ENCODE measurements at regions not wholly inside any gene's neighbourhood (a gene's known extent, or its start where the extent isn't known, plus 50 kb on each side); places are given as distances from the start of the nearest gene placed in this dataset.

DNA sequence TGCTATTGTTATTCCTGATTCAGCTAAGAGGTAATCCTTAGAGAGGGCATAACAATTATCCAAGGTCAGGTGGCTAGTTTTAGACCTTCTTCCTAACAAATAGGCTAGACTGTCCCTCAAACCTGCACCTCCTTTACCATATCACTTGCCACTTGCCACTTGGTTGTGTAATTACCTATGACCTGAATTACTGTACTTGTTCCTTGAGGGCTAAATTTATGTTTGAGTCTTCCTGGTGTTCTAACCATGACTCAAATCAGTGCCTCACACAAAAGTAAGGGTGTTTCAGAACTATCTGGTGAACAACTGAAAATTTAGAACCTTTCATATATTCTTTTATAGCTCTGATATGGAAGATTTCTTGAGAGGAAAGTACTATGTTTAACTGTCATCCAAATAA lies 365.8 kb upstream of the SEMA6D start:
- no peak for DNase-seq

DNA sequence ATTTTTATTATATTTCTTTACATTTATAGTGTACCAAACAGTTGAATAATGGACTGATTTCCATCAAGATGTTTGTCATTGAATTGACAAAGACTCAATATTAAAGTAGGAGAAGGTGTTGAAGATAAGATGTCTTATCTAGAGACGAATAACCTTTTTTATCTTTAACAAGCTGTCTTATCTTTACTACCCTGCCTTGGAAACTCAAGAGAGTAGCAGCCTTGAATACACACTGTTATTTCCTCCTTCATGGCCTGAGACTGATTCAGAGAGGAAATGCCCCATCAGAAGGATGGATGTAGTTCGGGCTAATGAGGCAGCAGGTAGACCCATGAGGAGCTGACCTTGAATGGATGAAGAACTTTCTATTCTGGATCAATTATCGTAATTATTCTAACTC lies 365.1 kb upstream of the SEMA6D start:
- no peak for DNase-seq

DNA sequence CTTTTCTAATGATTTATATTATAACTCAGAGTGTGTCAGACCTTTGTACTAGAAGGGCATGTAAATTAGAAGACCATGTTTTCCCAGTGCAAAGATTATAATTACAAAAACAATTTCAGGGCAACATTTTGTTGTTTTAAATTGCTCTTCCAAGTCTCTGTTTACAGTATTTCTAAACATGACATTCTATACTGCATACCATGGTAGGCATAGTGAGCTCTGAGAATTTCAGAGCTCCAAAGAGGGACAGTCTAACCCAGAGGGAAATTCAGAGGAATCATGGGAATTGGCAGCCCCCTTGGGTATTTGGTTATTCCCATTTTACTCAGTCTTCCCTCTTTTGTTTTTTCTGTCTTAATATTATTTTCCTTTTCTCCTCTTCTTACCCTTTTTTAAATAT lies 361.5 kb upstream of the SEMA6D start:
- DNase-seq = no peak

DNA sequence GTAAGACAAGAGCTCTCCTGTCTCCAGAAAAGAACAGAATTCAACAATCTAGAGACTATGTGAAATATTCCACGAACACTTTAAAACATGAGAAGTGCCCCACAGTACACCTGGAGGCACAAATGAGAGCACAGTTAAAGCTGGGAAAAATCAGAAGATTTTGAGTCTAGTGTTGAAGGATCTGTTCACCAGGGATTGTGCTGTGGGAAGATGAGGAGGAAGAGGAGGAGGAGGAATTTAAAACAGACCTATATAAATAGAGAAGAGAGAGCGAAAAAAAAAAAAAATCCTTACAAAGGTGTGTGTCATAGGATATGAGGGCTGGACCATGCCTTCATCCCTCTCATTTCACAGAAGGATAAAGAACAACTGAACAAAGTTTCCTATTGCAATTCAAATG lies 361.0 kb upstream of the SEMA6D start:
- no peak for DNase-seq

DNA sequence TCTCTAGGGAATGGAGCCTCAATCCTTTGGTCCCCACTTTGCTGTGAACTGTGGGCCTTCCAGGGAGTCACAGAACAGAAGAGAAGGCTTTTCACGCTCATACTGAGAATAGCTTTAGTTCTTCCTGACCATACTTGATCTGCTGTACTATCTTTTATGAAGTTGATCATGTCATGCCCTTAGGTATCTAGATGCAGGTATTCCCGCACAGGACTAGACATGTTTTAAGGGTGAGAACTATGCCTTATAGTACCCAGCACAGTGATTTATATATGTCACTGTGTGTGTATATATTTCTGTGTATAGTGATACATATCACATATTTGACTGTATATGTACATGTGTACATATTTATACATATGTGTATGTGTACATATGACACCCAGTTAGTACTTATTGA lies 358.4 kb upstream of the SEMA6D start:
- DNase-seq = no peak

DNA sequence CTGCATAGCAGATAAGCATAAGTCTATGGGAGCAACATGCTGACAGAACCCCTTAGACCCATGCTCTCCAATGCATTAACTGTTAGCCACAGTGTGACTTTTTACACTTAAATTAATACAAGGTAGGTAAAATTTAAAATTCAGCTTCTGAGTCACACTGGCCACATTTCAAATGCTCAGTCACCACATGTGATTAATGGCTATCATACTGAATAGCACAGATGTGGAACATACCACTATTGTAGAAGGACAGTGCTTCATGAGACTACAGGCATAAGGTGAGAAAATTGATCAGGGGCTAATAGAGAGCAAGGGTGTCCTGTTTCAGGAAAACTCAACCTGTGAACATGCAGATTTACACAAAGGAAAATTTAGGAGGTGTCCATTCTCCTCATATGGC lies 357.0 kb upstream of the SEMA6D start:
- DNase-seq = no peak

DNA sequence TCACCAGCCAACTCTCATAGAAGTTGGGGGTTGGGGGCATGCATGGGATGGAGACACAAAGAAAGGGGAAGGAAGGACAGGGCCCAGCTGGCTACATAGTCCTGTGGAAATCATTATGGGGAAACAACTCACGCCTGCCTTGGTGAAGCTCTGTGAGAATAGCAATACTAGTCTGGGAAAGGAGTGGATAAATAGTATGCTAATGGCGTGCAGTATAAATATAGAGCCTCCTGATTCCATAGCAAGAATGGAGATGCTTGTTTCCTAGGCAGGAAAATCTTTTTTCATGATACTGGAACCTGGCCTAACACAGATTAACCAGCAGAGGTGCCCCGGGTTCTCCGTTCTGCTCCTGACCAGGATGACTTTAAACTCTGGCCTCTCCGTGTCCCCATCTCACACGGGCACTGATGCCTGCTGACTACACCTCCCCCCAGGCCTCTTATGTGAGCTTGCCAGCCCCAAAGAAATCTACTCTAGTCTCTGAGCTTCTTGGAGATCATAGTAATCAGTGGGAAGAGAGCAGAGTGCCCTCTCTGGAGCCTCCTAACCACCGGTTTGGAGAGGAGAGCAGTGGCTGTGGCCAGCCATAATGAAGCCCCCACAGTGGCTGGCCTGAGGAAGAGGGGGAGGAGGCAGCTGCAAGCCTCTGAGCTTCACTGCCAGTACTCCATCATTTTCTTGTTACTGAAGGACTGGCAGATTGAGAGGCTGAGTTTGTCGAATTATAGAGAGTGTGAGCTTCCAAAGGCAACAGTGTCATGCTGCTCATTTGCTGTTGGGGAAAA lies 355.0 kb upstream of the SEMA6D start:
- DNase-seq = peak; percentile 13

DNA sequence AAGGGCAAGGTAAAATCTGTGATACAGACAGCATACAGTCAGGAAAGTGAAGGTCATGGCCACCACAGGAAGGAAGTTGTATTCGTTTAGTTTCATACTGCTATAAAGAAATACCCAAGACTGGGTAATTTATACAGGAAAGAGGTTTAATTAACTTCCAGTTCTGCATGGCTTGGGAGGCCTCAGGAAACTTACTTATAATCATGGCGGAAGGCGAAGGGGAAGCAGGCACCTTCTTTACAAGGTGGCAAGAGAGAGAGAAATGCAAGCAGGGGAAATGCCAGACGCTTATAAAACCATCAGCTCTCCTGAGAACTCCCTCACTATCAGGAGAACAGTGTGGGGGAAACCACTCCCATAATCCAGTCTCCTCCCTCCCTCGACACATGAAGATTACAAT lies 353.7 kb upstream of the SEMA6D start:
- DNase-seq = no peak

DNA sequence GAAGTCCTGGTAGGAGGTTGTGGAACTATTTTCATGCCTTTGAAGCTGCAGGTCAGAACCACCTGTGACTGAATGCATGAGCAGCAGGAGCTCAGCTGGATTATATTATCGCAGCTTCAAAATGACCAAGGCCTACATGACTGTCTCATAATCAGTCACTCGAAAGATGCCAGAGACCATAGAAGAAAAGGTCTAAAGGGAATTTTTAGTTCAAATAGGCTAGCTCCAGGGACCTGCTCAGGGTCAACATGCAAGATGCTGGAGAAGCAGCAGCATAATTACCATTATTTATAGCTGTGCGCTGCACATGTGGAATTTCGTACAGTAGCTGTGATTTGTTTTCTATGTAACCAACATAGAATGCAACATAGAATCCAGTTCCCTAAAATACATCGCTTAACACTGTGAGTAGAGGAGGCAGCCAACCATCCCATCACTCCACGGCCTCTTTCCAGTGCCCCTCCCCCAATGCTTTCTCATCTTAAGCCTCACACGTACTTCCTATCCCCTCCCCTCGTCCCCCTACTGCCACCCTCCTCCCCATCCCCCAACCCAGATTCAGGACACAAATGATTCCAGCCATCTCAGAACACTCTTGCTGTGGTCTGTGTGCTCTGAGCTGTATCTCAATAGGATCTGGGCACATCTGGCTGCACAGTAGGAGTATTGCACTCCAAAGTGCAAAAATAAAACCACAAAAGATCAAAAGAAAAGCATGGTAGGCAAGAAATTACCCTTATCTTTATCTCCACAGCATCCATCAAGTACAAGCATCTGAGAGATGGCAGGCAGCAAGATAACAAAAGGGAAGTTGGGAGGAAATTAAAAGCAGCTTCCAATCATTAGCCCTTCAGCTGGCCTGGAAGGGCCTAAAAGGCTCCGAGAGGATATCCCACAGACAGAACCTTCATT lies 352.8 kb upstream of the SEMA6D start:
- DNase-seq = peak; percentile 24

DNA sequence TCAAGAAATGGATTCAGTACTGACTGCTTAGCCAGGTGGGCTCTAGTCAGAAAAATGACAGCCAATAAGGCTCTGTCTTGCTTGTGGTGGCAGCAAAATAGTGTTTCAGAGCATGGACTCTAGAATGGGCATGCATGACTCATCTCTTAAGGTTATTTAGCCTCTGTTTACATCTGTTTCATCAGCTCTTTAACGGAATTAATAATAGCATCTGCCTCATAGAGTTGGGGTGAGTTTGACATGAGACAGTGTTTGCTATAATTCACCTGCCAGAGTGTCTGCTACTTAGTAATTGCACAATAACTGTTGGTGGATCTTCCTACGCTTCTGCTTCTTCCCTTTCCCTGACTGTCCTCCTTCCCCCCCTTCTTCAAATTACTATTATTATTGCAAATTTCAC lies 350.4 kb upstream of the SEMA6D start:
- DNase-seq = no peak

DNA sequence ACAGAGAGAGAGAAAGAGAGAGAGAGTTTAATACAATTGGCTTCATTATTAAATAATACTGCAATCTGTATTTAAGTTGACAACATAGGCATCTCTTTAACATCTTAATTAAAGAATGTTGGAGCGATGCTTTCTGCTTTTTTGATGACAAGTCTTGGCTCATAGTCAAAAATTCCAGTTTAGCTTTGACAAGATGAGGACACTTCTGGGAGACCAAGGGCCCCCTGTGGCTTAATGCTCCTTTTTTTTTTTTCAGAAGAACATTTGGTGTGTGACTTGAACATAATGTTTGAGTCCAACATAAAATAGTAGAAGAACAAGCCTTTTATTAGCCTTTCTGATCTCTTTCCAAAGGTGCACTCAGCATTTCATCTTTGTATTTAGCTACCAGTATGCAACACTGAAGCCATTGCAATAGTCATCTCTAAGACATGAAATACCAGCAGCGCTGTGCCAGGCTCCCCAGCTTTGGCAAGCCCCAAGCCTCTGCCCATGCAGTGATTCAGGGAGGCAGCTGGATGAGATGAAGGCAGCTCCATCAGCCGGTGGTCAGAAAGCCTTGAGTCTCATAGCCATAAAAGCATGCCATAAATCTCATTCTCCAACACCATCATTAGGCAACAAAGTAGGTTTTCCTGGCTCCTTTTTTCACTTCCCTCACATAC lies 349.4 kb upstream of the SEMA6D start:
- no peak for DNase-seq

DNA sequence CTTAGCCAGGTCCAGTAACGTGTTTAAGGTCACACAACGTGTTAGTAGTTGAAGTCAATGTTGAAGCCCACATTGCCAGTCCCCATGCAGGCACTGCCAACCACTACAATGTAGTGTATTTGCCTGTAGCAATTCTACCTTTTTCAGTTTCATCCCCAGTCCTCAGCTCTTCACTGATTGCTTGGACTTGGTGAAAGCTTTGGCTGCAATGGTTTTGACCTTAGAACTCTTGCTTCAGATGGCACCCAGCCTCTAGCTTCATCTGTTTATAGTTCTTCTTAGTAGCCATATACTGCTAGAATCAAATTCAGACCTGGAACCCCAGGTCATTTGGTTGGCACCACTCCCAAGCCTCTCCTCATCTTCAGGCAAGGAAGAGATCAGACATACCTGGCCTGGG lies 345.4 kb upstream of the SEMA6D start:
- DNase-seq = no peak

DNA sequence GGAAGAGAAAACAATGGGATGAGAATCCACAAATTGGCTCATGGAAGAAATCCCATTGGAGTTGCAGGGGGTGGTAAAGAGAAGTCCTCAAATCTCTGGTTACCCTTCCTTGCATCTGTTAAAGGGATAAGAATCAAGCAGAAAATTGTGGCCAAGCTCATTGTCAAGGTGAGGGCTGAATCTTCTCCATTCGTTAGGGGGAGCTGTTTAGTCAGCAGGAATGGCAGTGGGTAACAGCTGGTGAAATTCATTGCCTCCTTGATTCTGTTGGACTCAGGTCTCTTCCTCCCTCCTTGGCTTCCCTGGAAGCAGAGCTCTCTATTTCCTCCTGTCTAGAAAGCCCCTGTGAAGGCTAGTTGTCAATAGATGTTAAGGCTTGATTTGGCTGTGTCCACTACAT lies 343.1 kb upstream of the SEMA6D start:
- DNase-seq = no peak

DNA sequence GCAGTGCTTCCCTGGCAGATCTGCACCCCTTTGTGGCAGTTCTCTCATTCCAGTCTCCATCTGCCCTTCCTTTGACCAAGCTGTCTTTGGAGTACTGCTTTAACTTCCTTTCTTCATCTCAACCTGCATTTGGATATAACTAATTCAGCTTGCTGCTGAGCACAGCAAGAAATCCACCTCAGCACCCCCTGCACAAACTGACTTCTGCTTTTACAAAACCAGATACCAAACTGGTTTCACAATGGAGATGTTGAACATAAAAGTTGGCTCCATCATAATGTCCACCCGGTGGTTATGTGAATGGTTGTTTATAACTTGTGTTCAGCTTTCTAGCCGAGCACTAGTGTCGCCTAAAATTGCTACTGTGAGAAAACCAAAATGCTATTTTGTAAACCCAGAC lies 341.1 kb upstream of the SEMA6D start:
- DNase-seq = peak; percentile 29

DNA sequence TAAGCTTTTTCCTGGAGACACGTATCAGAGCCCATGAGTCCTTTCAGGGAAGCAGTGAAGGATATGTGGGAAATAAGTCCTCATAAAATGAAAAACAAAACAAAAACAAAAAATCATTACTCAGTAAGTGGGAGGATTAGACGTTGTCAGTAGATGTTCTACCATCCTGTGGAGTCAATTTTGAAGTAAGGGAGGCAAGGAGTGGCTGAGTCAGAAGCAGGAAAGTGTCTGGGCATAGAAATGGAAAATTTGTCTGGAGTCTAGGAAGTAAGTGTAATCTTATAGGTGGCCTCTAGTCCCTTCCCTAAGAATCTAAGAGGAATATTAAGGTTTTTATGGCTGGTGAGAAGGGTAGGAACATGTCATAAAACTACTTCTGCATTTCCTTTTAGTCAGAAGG lies 339.8 kb upstream of the SEMA6D start:
- no peak for DNase-seq

DNA sequence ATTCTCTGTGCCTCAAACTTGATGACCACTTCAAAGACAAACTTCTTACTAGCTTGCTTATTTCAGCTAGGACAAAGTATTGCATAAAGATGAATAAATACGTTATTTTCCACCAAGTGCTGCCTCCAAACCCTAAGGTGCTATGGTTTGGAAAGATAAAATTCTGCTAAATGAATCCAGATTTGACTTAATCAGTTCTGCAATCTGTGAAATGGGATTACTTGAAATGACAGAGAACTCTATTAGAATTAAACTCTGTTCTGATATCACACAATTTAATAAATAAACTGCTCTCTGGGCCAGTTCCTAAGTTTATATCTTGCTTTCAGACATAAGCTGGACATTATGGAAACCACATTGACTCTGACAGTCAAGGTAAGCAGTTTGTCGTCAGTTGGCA lies 338.8 kb upstream of the SEMA6D start:
- DNase-seq = no peak

DNA sequence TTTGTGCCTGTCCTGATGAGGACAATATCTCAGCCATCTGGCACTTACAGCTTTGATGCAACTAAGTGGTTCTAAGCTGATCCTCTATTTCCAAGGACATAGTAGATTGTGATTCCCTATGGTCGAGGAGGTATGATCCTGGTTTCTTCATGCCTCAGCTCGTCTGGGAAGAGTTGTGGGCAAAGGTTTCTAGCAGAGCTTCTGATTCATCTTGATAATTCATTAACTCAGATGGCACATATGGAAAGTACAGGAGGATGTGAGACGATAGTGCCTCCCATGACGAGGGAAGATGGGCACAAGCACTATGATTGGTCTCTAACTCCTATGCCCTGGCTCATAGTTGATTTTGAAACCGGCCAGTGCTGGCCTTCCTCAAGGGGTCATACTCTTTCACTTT lies 334.2 kb upstream of the SEMA6D start:
- DNase-seq = no peak

DNA sequence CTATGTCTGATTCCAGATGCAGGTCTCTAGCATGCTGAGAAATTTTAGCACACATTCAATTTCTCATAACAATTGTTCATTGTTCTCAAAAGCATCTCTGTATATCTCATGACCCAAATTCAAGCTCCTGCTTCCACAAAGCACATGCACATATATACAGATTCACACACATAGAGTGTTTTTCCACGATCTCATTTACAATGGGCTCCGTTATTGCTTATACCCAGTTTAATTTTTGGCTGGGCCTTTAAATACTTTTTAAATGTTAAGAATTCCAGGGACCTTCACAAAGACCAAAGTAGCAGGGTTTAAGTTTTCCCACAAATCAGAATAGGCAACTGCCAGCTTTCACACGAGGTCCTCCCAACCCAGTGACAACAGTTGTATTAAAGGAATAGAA lies 333.5 kb upstream of the SEMA6D start:
- no peak for DNase-seq

DNA sequence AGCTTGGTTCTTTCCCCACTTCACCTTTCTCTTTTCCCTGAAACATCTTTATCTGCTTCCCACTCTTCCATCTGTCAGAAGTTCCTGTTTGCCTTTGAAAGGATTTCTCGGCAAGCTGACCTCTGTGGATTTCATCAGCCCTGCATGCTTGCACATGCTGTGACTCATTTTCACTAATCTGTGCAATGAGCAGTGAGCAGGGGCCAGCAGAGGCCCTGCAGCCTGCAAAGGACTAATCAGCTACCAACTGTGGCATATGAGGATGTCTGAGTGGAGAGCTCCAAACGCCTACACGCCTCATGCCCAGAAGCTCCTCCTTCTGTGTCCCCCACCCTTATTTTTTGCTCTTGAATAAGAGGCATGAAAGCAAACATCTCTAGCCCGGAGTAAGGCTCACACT lies 333.0 kb upstream of the SEMA6D start:
- DNase-seq = no peak

DNA sequence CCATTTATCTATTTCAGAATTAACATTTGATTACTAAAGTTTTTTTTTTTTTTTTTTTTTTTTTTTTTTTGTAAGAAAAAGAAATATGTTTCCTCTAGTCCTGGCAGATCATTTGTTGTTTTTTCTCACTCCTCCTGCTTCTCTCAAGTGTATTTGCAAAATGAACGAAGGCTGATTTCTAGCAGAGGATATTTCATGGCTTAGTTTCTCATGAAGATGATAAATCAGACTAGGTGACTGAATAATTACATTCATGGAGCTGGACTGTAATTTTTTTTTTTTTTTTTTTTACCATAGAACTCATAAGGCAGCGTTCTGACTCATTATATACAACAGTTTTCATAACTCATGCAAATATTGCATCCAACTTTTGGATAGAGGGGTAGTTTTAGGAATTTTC lies 332.5 kb upstream of the SEMA6D start:
- no peak for DNase-seq

DNA sequence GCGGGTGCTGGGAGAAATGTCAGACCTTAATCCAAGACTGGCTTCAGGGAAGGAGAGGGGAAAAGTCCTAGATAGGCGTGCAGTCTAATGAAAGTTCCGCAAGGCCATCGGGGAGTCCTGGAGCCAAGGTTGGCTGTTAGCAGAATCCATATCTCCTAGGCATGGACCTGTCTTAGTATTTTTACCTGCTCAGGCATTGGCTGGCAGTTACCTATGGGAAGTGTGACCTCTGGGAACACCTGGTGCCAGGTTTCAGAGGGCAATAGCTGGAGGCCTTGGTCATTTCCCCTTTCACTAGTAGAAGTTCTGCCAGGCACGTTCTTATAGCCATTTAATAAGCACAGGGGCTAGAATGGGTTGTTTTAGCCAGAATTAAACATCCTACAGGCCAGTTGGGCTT lies 330.8 kb upstream of the SEMA6D start:
- DNase-seq = no peak

DNA sequence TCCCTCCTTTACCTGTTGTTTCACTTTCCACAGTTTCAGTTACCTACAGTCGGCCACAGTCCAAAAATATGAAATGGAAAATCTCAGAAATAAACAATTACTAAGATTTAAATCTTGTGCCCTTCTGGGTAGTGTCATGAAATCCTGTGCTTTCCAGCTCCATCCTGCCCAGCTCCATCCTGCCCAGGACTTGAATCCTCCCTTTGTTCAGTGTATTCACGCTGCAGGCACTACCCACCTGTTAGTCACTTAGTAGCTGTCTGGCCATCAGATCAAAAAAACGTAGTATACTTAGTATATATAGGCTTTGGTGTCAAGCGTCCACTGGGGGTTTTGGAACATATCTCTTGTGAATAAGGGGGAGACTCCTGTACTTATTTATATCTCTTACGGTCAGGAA lies 329.0 kb upstream of the SEMA6D start:
- DNase-seq = no peak

DNA sequence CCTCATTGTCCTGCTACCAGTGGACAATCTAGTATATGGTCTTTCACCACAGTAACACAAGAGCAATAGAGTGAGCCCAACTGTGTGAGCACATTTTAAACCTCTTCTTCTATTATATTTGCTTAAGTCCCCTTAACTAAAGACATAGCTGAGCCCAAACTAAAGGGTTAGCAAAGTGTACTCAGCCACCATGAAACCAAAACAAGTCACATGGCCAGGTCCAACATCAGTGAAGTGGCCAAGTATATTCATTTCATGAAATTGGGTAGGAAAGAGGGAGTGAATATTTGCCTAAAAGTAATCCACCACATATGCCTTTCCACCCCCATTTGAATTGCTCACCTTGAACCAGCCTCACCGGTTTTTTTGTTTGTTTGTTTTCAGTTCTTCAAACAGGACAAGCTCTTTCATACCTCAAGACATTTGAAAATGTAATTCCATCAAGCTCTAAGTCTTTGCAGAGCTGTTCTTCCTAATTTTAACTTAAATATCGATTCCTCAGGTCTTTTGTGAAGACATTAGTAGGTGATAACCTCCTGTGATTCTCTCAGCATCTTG lies 327.0 kb upstream of the SEMA6D start:
- no peak for DNase-seq
